AG08395 (cell line): ENCODE measurements at regions not wholly inside any gene's neighbourhood (a gene's known extent, or its start where the extent isn't known, plus 50 kb on each side); places are given as distances from the start of the nearest gene placed in this dataset.

Source experiments
- DNase-seq: peaks from one replicate; pipeline ENCODE4 v3.0.0; 2012; ENCODE audit warnings: mixed read lengths, low spot score

DNA sequence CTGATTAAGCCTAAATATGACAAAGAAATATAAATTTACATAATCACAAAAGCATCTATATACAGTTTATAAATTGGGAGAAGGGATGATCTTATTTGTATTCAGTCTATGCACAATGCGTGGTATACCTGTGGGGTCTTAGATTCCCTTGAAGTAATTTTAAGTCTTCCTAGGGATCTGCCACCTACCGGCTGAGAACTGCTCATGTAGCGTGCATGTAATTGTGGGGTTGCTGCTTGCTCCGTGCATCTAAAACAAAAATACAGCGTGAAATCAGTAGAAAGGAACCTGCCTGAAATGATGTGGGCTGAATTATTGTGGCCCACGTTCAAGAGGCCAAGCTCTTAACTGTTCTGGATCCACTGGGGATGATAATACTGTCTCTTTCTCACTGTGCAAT lies 187.3 kb downstream of the MBOAT1 start:
- no peak for DNase-seq

GRCh38 chr6:20025681-20026080 lies 186.6 kb downstream of the MBOAT1 start:
- DNase-seq: no peak

- no peak for DNase-seq
Observed at GRCh38 chr6:20028143-20028542, 184.1 kb downstream of the MBOAT1 start.

GRCh38 chr6:20028562-20028961 lies 183.7 kb downstream of the MBOAT1 start:
- DNase-seq: no peak

GRCh38 chr6:20029979-20030378 lies 182.3 kb downstream of the MBOAT1 start:
- no peak for DNase-seq

DNA sequence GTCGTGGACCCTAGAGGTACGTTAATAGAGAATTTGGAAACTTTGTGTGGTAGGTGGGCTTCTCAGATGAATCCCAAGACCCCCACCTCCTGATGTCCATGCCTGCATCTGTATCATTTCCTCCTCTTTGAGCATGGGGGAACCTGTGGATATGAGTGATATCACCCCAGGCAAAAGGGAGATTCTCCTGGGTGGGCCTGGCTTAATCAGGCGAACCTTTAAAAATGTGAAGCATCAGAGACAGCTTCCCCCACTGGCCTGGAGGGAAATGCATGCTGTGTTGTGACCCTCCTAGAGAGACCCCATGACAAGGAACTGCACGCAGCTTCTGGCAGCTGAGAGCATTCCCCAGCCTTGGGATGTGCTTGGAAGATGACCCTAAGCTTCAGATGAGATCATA lies 180.9 kb downstream of the MBOAT1 start:
- no peak for DNase-seq

DNA sequence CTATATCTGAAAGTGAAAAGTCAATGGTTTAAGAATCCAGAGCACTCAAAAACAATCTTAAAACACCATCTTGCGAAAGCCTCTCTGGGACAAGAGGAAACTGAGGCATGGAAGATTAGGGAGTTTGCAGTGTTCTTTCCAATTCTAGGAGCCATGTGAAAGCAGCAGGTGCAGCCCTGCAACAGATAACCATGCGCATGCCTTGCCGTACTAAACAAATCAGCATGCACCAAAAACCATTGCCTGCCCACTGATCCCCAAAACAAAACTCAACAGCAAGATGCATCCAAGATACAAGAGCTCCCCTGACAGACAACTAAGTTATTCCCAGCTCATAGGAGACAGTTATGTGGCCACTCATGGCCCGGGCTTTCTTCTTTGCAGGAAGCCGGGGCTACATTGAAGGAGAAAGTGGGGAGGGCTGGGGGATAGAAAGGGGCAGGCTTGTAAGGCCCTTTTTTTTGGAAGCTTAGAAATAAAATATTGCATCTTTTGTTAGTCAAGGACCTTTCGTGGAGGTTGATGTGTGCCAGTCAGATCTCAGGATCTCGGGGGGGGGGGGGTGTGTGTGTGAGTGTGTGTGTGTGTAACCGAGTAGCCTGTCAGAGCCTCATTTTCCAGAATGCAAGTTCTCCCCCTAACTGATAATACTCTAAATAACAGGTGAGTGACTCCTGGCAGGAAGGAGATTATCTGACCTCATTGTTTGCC lies 178.4 kb downstream of the MBOAT1 start:
- no peak for DNase-seq

DNA sequence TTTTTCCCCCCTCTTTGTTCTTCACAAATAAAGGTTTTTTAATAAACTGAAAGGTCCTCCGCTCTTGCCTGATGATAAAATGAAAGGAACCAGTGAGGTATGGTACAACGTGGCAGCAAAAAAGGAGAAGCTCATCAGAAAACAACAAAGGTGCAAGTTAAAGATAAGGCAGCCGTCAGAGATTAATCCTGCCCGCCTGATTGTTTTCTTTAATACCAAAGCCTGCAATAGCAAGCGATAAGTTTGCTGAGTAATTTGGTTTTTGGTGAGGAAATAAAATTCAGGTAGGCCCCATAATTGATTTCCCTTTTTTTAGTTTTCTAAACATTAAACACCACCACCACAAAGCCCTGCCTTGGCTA lies 177.9 kb downstream of the MBOAT1 start:
- DNase-seq: no peak

DNA sequence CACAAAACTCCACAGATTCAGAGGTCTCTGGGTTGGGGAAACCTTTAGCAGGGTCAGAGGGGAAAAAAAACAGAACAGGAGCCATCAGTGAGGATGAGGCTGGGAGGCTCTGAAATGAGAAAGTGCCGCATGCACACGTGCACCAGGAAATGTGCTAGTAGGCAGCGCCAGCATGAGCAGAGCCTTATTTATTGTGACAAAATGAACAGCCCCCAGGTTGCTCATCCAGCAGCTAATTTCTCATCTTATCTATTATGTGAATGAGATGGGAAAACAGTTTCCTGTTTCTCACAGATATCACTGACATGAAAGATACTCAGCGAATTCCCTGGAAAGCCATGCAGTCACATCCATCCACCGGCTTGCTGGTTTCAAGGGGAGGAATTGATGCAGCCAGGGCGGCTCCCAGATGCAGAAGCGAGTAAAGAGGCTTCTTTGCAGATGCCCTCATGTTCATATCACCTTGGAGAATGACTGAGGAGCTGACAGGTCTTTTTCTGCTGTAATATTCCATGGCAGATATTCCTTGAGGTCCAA lies 176.1 kb downstream of the MBOAT1 start:
- no peak for DNase-seq

DNA sequence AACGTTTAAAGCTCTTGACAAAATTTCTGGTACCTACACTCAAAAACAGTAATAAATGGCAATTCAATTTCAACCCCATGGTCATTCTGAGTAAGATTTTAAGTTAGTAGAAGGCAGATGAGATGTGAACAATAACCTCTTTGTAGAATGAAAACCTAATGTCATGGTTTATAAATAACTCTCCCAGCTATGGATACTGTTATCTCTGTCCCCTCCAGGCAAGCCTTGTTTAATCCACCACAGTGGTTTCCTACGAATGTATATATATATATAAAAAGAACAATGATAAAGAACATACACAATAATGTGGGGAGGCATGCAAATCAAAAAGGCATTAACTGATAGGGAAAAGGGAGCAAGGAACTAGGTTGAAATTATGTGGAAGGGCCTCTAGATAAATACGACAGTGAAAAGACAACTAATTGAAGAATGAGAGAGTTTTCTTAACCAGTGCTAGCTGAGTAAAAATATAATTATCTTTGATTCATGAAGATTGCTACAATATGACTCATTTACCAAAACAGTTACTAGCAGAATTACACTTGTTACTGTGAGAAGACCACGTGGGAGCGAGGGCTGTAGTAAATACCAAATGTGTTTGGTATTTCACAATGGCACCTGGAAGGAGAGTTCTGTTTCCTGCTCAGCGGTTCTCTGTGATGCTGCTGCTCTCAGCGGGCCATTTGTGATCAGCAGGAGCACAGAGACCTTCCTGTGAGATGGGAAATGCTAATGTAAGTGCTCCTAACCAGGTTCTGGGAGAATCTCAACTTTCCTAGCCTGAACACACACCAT lies 173.7 kb downstream of the MBOAT1 start:
- DNase-seq: no peak

DNA sequence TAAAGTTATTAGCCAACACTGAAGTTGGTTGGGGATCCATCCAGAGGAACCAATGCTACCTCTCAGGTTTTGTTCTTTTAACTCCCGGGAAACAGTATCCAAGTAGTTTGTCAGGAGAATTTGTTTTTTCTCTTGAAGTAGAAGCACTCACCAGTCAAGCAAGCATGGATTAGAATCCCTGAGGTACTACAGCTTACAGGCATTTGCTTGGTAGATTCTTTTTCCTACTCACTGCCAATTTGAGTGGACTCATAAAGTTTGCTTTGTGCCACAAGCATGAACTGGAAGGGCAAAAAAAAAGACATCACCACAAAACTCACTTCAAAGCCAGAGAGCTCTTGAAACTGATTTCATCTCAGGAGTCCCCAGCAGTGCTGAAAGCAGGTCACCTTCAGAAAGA lies 167.4 kb downstream of the MBOAT1 start:
- DNase-seq: no peak
